Germinal center (tissue), 1 donor: ENCODE measurements at regions not wholly inside any gene's neighbourhood (a gene's known extent, or its start where the extent isn't known, plus 50 kb on each side); places are given as distances from the start of the nearest gene placed in this dataset.
A peak's percentile ranks its signal among the peaks of the same experiment; 100 is the strongest.

ENCODE experiments used
- DNase-seq: peaks from one replicate; pipeline ENCODE4 v3.0.0; 2012; ENCODE audit warnings: mixed read lengths, low spot score

GRCh38 chr9:80218328-80218727 is 646.6 kb downstream of the TLE4 start:
- no peak for DNase-seq

GRCh38 chr9:80213613-80214012 is 641.8 kb downstream of the TLE4 start:
- DNase-seq, result no peak

GRCh38 chr9:80208696-80209095 is 636.9 kb downstream of the TLE4 start:
- DNase-seq, result no peak

GRCh38 chr9:80204054-80204453 is 632.3 kb downstream of the TLE4 start:
- DNase-seq, result no peak

- no peak for DNase-seq
Measured at GRCh38 chr9:80197661-80198060, 625.9 kb downstream of the TLE4 start.

- DNase-seq, result no peak
Measured at GRCh38 chr9:80191108-80191507, 619.3 kb downstream of the TLE4 start.

- no peak for DNase-seq
Measured at GRCh38 chr9:80188579-80188978, 616.8 kb downstream of the TLE4 start.

- no peak for DNase-seq
Measured at GRCh38 chr9:80185112-80185738, 613.5 kb downstream of the TLE4 start.

GRCh38 chr9:80177949-80178480 is 606.2 kb downstream of the TLE4 start:
- DNase-seq, result no peak

- peak; percentile 8 for DNase-seq
Measured at GRCh38 chr9:80175286-80176150, 603.8 kb downstream of the TLE4 start.

GRCh38 chr9:80163889-80164288 is 592.1 kb downstream of the TLE4 start:
- DNase-seq, result peak; percentile 20

- no peak for DNase-seq
Measured at GRCh38 chr9:80158554-80159170, 586.9 kb downstream of the TLE4 start.

- DNase-seq, result no peak
Measured at GRCh38 chr9:80158131-80158530, 586.4 kb downstream of the TLE4 start.

- DNase-seq, result no peak
Measured at GRCh38 chr9:80157561-80157983, 585.8 kb downstream of the TLE4 start.

- DNase-seq, result no peak
Measured at GRCh38 chr9:80156756-80157472, 585.1 kb downstream of the TLE4 start.

- no peak for DNase-seq
Measured at GRCh38 chr9:80156262-80156661, 584.5 kb downstream of the TLE4 start.

- DNase-seq, result no peak
Measured at GRCh38 chr9:80147866-80148265, 576.1 kb downstream of the TLE4 start.

- DNase-seq, result no peak
Measured at GRCh38 chr9:80146466-80146865, 574.7 kb downstream of the TLE4 start.

- DNase-seq, result no peak
Measured at GRCh38 chr9:80144856-80145255, 573.1 kb downstream of the TLE4 start.

GRCh38 chr9:80144406-80144805 is 572.6 kb downstream of the TLE4 start:
- no peak for DNase-seq

GRCh38 chr9:80143899-80144298 is 572.1 kb downstream of the TLE4 start:
- DNase-seq, result no peak

GRCh38 chr9:80134487-80134886 is 562.7 kb downstream of the TLE4 start:
- peak; percentile 77 for DNase-seq
